ENCODE measurements at regions not wholly inside any gene's neighbourhood (a gene's known extent, or its start where the extent isn't known, plus 50 kb on each side); places are given as distances from the start of the nearest gene placed in this dataset.

DNA sequence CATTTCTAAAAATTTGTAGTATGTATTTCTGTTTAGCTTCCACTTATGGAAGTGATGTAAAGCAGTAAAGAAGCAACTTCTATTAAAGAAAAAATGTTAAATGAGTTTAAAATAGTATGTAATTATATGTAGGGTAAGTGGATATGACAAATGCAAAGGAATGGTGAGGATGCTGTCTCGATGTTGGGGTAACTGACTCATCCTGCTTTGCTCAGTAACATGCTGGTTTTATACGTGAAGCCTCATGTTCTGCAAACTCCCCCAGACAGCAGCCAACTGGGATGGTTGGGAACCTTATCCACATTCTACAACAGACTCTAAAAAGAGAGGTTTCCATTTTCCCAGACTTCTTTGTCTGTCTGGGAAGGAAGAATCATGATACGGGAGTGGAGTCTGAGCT, 1006.4 kb upstream of the TMEM132C start:
- no peaks in the 10 kb centered on the region for H3K9me3 Mint-ChIP-seq (ENCODE audit: insufficient read depth)
- no peak overlapping the region for H3K4me3 Mint-ChIP-seq
- Histone ChIP-seq H3K4me2 (replicated peaks; ENCODE audit: low read depth, low read length, poor library complexity, severe bottlenecking) (no peak overlapping the region), H3K27me3 (replicated peaks in 1 of 4; ENCODE audit: control extremely low read depth in 1 of 4, control insufficient read depth in 3 of 4, insufficient read depth in 4 of 4, low read length in 3 of 4) (no peaks in the 10 kb centered on the region), H3K9ac (ENCODE audit: low read length) (no peak overlapping the region), H3K4me1 (ENCODE audit: control insufficient read depth in 2 of 2, insufficient read depth in 2 of 2, low read length in 2 of 2) (no peaks in the 10 kb centered on the region), H3K4me3 (ENCODE audit: control extremely low read depth in 1 of 5, extremely low read depth in 1 of 5, insufficient read depth in 1 of 5, low read depth in 2 of 5, low read length in 4 of 5) (no peak overlapping the region), H3K9me3 (ENCODE audit: control extremely low read depth in 1 of 3, control insufficient read depth in 2 of 3, insufficient read depth in 1 of 3, low read length in 2 of 3) (peaks cover 0 to 6% (median 0%) of the 10 kb centered on the region in 3 donors), H3K79me2 (ENCODE audit: control insufficient read depth, insufficient read depth, low read length) (no peaks in the 10 kb centered on the region), H2AFZ (ENCODE audit: insufficient read depth, low read depth, low read length, poor library complexity, severe bottlenecking) (no peak overlapping the region), H4K20me1 (ENCODE audit: control insufficient read depth, insufficient read depth, low read length, poor library complexity, severe bottlenecking) (no peaks in the 10 kb centered on the region), H3K27ac (ENCODE audit: low read length in 2 of 2) (no peak overlapping the region), H3K36me3 (replicated peaks in 1 of 2; ENCODE audit: control extremely low read depth in 1 of 2, control insufficient read depth in 1 of 2, extremely low read depth in 1 of 2, insufficient read depth in 2 of 2, low read length in 1 of 2) (no peaks in the 10 kb centered on the region)
- no peak overlapping the region for H3K27ac Mint-ChIP-seq
- no peaks in the 10 kb centered on the region for H3K4me1 Mint-ChIP-seq
- intact Hi-C loops (cut with micrococcal nuclease): no loop called here
- DNase-seq (no peak), ATAC-seq (ENCODE audit: low read depth) (no peak)
- no peaks in the 10 kb centered on the region for H3K27me3 Mint-ChIP-seq
- TF ChIP-seq EZH2 (IDR thresholded peaks at IDR 0.05; ENCODE audit: borderline replicate concordance, insufficient read depth, low read depth, low read length, poor library complexity, severe bottlenecking): no peak
- TF ChIP-seq CTCF (IDR thresholded peaks at IDR 0.05): no peak
- ChIA-PET CTCF (no interaction called here), POLR2A (no interaction called here)
- WGBS (ENCODE audit: insufficient coverage): no CpG with 5 or more reads among the region's 3 CpGs

DNA sequence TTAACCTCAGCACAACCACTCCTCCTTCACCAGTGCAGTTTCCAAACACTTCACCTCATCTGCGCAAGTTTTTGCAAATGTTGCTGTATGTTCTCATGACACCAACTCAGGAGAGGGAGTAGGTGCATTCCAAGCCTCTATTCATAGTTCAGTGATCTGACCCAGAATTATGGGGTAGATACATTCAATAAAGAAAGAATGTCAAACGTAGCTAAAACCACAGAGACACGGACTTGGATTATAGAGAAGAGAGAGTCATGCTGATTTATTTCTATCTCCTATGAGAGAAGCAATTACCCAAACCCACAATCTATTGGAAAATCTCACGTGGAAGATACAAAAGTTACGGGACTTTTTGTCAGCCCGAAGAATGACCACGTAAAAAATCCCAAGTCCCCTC, 1006.0 kb upstream of the TMEM132C start:
- TF ChIP-seq CTCF (IDR thresholded peaks at IDR 0.05) (no peak), EZH2 (IDR thresholded peaks at IDR 0.05; ENCODE audit: borderline replicate concordance, insufficient read depth, low read depth, low read length, poor library complexity, severe bottlenecking) (no peak)
- no peak overlapping the region for H3K27ac Mint-ChIP-seq
- WGBS (ENCODE audit: insufficient coverage): 85% methylated on average over 4 of the region's 7 CpGs

More for the DNA sequence above, 1006.0 kb upstream of the TMEM132C start:
- Histone ChIP-seq H3K4me1 (ENCODE audit: control insufficient read depth in 2 of 2, insufficient read depth in 2 of 2, low read length in 2 of 2) (no peaks in the 10 kb centered on the region), H3K9me3 (ENCODE audit: control extremely low read depth in 1 of 3, control insufficient read depth in 2 of 3, insufficient read depth in 1 of 3, low read length in 2 of 3) (peaks cover 0 to 6% (median 0%) of the 10 kb centered on the region in 3 donors), H3K79me2 (ENCODE audit: control insufficient read depth, insufficient read depth, low read length) (no peaks in the 10 kb centered on the region), H4K20me1 (ENCODE audit: control insufficient read depth, insufficient read depth, low read length, poor library complexity, severe bottlenecking) (no peaks in the 10 kb centered on the region), H3K36me3 (replicated peaks in 1 of 2; ENCODE audit: control extremely low read depth in 1 of 2, control insufficient read depth in 1 of 2, extremely low read depth in 1 of 2, insufficient read depth in 2 of 2, low read length in 1 of 2) (no peaks in the 10 kb centered on the region), H3K27me3 (replicated peaks in 1 of 4; ENCODE audit: control extremely low read depth in 1 of 4, control insufficient read depth in 3 of 4, insufficient read depth in 4 of 4, low read length in 3 of 4) (no peaks in the 10 kb centered on the region), H3K4me3 (ENCODE audit: control extremely low read depth in 1 of 5, extremely low read depth in 1 of 5, insufficient read depth in 1 of 5, low read depth in 2 of 5, low read length in 4 of 5) (no peak overlapping the region), H2AFZ (ENCODE audit: insufficient read depth, low read depth, low read length, poor library complexity, severe bottlenecking) (no peak overlapping the region), H3K4me2 (replicated peaks; ENCODE audit: low read depth, low read length, poor library complexity, severe bottlenecking) (no peak overlapping the region), H3K27ac (ENCODE audit: low read length in 2 of 2) (no peak overlapping the region), H3K9ac (ENCODE audit: low read length) (no peak overlapping the region)
- intact Hi-C loops (cut with micrococcal nuclease): no loop called here
- DNase-seq (no peak), ATAC-seq (ENCODE audit: low read depth) (no peak)
- no peaks in the 10 kb centered on the region for H3K4me1 Mint-ChIP-seq
- H3K4me3 Mint-ChIP-seq: no peak overlapping the region
- ChIA-PET CTCF (no interaction called here), POLR2A (no interaction called here)
- no peaks in the 10 kb centered on the region for H3K27me3 Mint-ChIP-seq
- H3K9me3 Mint-ChIP-seq (ENCODE audit: insufficient read depth): no peaks in the 10 kb centered on the region

All from B cell (primary cell).